GM23248 (cell line): ENCODE measurements at regions not wholly inside any gene's neighbourhood (a gene's known extent, or its start where the extent isn't known, plus 50 kb on each side); places are given as distances from the start of the nearest gene placed in this dataset.

Source experiments
- EZH2 ChIP-seq: fragments of 200-600 bp; sonication (generic); IDR thresholded peaks from 2 replicates; pipeline ENCODE4 v1.6.1; 2018; ENCODE audit warnings: antibody characterized with exemption, mild to moderate bottlenecking; ENCODE audit not compliant: insufficient read depth, poor library complexity, severe bottlenecking
- EZH2phosphoT487 ChIP-seq: fragments of 200-600 bp; sonication (generic); IDR thresholded peaks from 2 replicates; pipeline ENCODE4 v1.6.1; 2018; ENCODE audit warnings: antibody characterized with exemption, moderate library complexity, mild to moderate bottlenecking, low read depth; ENCODE audit not compliant: insufficient read depth

GRCh38 chr20:57102160-57102559 is 164.3 kb downstream of the BMP7 start:
- TF ChIP-seq EZH2 (no peak), EZH2phosphoT487 (no peak)
